ENCODE measurements at regions not wholly inside any gene's neighbourhood (a gene's known extent, or its start where the extent isn't known, plus 50 kb on each side); places are given as distances from the start of the nearest gene placed in this dataset.

DNA sequence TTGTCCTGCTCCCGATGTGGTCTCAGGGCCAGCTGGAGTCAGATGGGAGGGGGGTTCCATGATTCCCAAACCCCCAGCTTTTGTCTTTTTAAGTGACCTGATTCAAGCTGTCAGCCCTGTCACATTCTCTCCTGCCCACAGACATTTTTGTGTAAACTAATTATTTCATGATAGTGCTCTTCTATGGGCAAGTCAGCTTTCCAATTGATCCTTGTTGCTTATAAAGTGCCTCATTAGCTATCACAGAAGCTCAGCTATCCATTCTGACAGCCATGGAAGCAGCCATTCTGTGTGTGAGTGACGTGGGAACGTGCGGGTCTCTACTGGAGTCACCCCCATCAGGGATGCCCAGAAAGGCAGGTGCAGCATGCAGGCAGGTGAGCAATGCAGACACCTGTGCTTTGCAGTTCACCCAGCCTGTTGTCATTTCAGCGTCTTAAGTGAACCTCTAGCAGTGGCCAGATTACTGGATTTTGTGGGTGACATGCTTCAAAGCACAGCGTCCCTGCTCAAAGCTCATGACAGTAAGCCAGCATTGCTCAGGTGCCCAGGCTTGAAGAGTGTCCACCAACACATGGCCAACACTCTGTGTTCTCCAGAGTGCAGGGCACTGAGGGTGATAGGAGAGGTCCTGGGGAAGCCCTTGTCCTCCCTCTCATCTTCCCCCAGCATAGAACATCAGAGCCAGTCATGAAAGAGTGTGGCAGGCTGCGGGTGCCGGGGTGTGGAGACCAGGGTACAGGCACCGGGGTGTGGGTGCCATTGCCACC lies 162.1 kb upstream of the SH3BP4 start:
- DNase-seq (ENCODE audit: extremely low read depth, low read depth) = no peak
- TF ChIP-seq, protein P1, sequence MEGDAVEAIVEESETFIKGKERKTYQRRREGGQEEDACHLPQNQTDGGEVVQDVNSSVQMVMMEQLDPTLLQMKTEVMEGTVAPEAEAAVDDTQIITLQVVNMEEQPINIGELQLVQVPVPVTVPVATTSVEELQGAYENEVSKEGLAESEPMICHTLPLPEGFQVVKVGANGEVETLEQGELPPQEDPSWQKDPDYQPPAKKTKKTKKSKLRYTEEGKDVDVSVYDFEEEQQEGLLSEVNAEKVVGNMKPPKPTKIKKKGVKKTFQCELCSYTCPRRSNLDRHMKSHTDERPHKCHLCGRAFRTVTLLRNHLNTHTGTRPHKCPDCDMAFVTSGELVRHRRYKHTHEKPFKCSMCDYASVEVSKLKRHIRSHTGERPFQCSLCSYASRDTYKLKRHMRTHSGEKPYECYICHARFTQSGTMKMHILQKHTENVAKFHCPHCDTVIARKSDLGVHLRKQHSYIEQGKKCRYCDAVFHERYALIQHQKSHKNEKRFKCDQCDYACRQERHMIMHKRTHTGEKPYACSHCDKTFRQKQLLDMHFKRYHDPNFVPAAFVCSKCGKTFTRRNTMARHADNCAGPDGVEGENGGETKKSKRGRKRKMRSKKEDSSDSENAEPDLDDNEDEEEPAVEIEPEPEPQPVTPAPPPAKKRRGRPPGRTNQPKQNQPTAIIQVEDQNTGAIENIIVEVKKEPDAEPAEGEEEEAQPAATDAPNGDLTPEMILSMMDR (IDR thresholded peaks at IDR 0.05; ENCODE audit: low read depth, low read length) = no peak

DNA sequence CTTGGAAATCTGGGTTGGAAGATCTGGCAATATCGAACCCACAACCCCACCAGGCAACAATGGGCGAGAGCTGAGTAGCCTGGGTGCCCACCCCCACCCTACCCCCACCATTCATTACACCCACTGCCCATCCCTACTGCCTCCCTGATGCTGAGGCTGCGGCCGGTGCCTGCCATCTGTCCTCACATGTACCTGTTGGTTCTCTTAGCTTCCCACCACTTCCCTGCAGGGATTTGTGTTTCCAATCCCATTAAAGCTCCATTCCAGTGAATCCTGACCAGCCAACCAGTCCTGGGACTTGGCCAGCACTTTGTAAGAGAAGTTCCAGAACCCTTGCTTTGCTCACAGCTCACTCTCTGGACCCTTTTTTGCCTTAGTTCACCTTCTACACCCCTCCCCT lies 163.0 kb upstream of the SH3BP4 start:
- TF ChIP-seq, protein P1 (IDR thresholded peaks at IDR 0.05; ENCODE audit: low read depth, low read length) = no peak

DNA sequence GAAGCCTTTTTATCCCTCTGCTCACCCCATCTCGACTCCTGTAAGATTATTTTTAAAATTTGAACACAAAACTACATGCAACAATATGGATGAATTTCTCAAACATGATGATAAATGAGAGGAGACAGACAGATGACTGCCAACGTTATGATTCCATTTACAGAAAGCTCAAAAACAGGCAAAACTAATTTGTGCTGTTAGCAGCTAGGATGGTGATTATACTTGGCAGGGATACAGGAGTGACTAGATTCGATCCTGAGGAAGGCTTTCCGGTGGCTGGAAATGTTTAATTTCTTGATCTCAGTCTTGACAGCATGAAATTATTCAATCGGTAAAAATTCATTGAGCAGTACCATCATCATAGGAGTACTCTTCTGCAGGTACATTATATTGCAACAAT lies 163.4 kb upstream of the SH3BP4 start:
- TF ChIP-seq, protein P1 (IDR thresholded peaks at IDR 0.05; ENCODE audit: low read depth, low read length) = no peak
- no peak for DNase-seq (ENCODE audit: extremely low read depth, low read depth)

More for the DNA sequence above, 163.0 kb upstream of the SH3BP4 start:
- no peak for DNase-seq (ENCODE audit: extremely low read depth, low read depth)

DNA sequence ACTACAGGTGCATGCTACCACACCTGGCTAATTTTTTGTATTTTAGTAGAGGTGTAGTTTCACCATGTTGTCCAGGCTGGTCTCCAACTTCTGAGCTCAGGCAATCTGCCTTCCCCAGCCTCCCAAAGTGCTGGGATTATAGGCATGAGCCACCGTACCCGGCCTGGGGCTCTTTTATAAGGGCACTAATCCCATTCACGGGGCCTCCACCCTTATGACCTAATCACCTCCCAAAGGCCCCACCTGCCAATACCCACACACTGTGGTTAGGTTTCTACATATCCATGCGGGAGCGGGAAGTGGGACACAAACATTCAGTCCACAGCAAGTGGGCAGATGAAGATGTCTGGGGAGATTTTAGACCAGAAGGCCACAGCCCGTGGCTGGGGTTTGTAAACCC lies 164.7 kb upstream of the SH3BP4 start:
- DNase-seq (ENCODE audit: extremely low read depth, low read depth) = no peak
- TF ChIP-seq, protein P1 (IDR thresholded peaks at IDR 0.05; ENCODE audit: low read depth, low read length) = no peak

- no peak for DNase-seq (ENCODE audit: extremely low read depth, low read depth)
- TF ChIP-seq, protein P1 (IDR thresholded peaks at IDR 0.05; ENCODE audit: low read depth, low read length) = no peak
Measured at GRCh38 chr2:234773764-234774409, 177.9 kb upstream of the SH3BP4 start.

DNA sequence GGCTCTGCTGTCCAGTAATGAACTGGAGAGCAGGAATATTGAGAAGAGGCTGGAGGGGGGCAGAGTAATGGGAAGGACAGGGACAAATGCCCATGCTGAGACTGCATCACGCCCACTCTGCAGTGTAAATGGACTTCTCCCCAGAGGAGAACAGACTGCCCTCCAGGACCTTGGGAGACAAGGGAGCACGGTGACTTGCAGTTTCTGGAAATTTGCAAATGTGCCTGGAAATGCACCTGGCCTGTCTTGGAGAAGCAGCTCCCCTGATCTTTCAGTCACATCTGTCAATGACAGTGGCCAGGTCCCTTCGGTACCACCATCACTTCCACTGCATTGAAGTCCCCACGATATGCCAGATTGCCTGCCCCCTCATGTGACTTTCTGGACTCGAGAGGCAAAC lies 178.7 kb upstream of the SH3BP4 start:
- TF ChIP-seq, protein P1 (IDR thresholded peaks at IDR 0.05; ENCODE audit: low read depth, low read length) = no peak
- DNase-seq (ENCODE audit: extremely low read depth, low read depth) = no peak

DNA sequence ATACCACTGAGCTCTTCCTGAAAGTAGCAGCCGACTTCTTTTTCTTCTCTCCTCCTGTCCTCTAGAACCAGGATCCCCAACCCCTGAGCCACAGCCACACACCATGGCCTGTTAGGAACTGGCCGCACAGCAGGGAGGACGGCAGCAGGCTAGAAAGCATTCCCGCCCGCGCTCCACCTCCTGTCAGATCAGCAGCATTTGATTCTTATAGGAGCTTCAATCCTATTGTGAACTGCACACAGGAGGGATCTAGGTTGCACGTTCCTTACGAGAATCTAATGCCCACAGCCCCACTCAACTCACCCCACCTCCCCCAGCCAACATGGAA lies 179.1 kb upstream of the SH3BP4 start:
- no peak for DNase-seq (ENCODE audit: extremely low read depth, low read depth)
- TF ChIP-seq, protein P1 (IDR thresholded peaks at IDR 0.05; ENCODE audit: low read depth, low read length) = no peak
